IPS-15b (cell line): ENCODE measurements at regions not wholly inside any gene's neighbourhood (a gene's known extent, or its start where the extent isn't known, plus 50 kb on each side); places are given as distances from the start of the nearest gene placed in this dataset.

Source experiments
- H3K27me3 ChIP-seq: one replicate; pipeline ENCODE4 v1.6.1; 2013; ENCODE audit warnings: low read length; ENCODE audit not compliant: control insufficient read depth, insufficient read depth
- H3K36me3 ChIP-seq: one replicate; pipeline ENCODE4 v1.6.1; 2013; ENCODE audit warnings: low read length; ENCODE audit not compliant: control insufficient read depth, insufficient read depth
- H3K4me1 ChIP-seq: one replicate; pipeline ENCODE4 v1.6.1; 2013; ENCODE audit warnings: mild to moderate bottlenecking, low read length; ENCODE audit not compliant: control insufficient read depth, insufficient read depth
- H3K4me3 ChIP-seq: one replicate; pipeline ENCODE4 v1.5.1; 2013; ENCODE audit warnings: low read depth, low read length
- H3K9ac ChIP-seq: one replicate; pipeline ENCODE4 v1.6.1; 2013; ENCODE audit warnings: low read depth, mild to moderate bottlenecking, low read length
- H3K9me3 ChIP-seq: one replicate; pipeline ENCODE4 v1.6.1; 2013; ENCODE audit warnings: mild to moderate bottlenecking, low read length; ENCODE audit not compliant: control insufficient read depth, insufficient read depth

DNA sequence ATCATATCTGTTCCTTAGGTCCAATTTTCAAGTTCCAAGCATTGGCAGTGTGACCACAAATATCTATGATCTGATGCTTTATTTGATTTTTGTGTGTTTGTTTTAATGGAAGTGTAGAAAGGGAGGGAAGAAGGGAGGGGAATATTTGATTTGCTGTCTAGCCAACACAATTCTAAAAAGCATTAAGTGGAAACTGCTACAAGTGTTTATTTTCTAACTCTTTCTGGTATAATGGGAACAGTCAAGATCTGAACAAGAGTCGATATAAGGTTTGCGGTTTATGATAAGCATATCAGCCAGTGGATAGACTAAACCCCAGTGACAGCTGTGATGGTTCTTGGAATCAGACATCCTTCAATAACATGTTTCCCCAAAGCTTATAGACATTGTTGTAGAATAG is 267.8 kb upstream of the SNX7 start:
- Histone ChIP-seq H3K4me3 (no peak overlapping the region), H3K9me3 (no peaks in the 10 kb centered on the region), H3K9ac (no peak overlapping the region), H3K4me1 (no peaks in the 10 kb centered on the region), H3K27me3 (no peaks in the 10 kb centered on the region), H3K36me3 (no peaks in the 10 kb centered on the region)

GRCh38 chr1:98391175-98391574 is 270.3 kb upstream of the SNX7 start:
- H3K4me1 ChIP-seq: no peaks in the 10 kb centered on the region
- no peak overlapping the region for H3K4me3 ChIP-seq
- no peaks in the 10 kb centered on the region for H3K36me3 ChIP-seq
- H3K9ac ChIP-seq: no peak overlapping the region
- no peaks in the 10 kb centered on the region for H3K27me3 ChIP-seq
- H3K9me3 ChIP-seq: no peaks in the 10 kb centered on the region

DNA sequence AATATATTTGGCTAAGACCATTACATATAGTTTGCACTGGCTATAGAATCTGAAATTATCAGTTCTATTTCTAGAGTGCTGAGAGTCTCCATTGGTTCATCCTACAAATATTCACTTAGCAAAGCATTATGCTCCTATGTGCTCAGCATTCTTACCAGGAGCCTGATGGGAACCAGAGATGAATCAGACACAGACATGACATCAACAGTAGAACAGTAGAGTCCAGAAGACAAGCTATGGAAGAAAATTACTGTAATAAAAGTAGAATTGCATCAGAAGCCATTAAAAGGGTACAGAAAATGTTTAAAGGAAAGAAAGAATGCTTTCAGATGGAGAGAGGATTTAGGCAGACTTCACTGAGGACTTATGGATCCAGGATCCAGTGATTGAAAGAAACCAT is 271.7 kb upstream of the SNX7 start:
- no peak overlapping the region for H3K9ac ChIP-seq
- no peaks in the 10 kb centered on the region for H3K9me3 ChIP-seq
- H3K4me3 ChIP-seq: no peak overlapping the region
- H3K36me3 ChIP-seq: no peaks in the 10 kb centered on the region
- no peaks in the 10 kb centered on the region for H3K4me1 ChIP-seq
- no peaks in the 10 kb centered on the region for H3K27me3 ChIP-seq

GRCh38 chr1:98388441-98388840 is 273.1 kb upstream of the SNX7 start:
- Histone ChIP-seq H3K9me3 (no peaks in the 10 kb centered on the region), H3K27me3 (no peaks in the 10 kb centered on the region), H3K4me3 (no peak overlapping the region), H3K36me3 (no peaks in the 10 kb centered on the region), H3K9ac (no peak overlapping the region), H3K4me1 (no peaks in the 10 kb centered on the region)

DNA sequence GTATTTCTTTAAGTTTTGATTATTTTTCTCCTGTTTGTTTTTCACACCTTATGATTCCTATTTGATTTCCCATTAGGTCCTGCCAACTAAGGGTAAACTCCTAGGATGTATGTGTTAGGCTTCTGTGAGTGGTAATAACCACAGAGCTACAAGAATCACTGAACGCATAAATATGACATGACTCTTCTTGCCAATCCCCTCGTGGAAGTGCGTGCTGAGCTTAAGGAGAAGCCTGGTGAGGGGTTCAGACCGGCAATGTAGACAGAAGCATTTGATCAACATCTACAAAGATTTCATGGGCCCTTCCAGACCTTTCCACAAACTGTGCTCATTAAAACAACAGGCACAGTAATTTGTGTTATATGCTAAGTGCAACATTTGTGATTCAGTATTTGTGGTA is 273.8 kb upstream of the SNX7 start:
- H3K4me1 ChIP-seq: no peaks in the 10 kb centered on the region
- H3K9me3 ChIP-seq: no peaks in the 10 kb centered on the region
- no peak overlapping the region for H3K4me3 ChIP-seq
- H3K27me3 ChIP-seq: no peaks in the 10 kb centered on the region
- H3K9ac ChIP-seq: no peak overlapping the region
- H3K36me3 ChIP-seq: no peaks in the 10 kb centered on the region

DNA sequence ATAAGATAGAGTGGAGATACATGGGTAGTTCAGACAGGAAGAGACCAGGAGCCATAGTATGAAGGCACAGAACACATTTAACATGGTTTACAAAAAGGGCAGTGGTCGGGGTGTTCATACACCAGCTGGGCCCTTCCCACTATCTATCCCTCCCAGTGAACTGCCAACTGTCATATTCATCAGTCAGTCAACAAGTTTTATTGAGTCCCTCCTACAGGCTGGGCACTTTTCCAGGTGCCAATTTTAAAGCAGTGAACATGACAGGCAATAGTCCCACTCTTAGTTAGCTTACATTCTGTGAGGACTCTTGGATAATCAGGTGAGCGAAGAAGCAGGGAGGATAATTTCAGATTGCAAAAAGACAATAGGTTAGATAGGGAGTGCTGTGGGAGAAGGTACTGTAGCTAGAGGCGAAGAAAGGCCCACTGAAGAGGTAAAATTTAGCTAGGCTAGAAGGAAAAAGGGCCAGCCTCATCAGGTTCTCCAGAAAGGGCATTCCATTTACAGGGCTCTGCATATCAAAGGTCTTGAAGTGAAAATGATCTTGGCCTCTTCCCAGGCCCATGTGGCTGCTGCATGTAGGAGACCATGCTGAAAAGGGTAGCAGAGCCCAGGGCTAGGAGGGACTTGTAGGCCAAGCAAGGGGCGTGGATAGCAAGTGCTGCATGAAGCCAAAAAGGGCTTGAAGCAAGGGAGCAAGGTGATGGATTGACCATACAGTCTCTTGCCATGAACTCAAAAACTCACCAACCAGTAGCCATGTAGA is 274.7 kb upstream of the SNX7 start:
- H3K9ac ChIP-seq: no peak overlapping the region
- H3K36me3 ChIP-seq: no peaks in the 10 kb centered on the region
- no peak overlapping the region for H3K4me3 ChIP-seq
- no peaks in the 10 kb centered on the region for H3K9me3 ChIP-seq
- no peaks in the 10 kb centered on the region for H3K27me3 ChIP-seq
- no peaks in the 10 kb centered on the region for H3K4me1 ChIP-seq

DNA sequence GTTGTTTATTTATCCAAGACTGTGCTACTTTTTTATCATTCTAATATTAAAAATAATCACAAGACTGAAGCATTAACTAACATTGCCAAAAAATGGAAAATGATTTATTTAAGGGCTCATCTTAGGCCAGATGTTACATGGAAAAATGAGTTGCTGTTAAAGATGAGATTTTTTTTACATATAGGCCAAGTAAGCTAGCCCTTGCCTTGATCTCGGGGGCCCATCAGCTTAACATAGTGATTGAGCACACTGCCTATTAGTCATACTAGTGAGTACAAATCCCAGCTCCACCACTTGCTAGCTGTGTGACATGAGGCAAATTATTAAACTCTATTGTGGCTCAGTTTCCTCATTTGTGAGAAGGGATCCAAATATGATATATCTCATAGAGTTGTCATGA is 275.9 kb upstream of the SNX7 start:
- H3K27me3 ChIP-seq: no peaks in the 10 kb centered on the region
- no peak overlapping the region for H3K4me3 ChIP-seq
- H3K36me3 ChIP-seq: no peaks in the 10 kb centered on the region
- no peaks in the 10 kb centered on the region for H3K9me3 ChIP-seq
- H3K4me1 ChIP-seq: no peaks in the 10 kb centered on the region
- no peak overlapping the region for H3K9ac ChIP-seq

- H3K4me1 ChIP-seq: no peaks in the 10 kb centered on the region
- H3K4me3 ChIP-seq: no peak overlapping the region
- no peaks in the 10 kb centered on the region for H3K27me3 ChIP-seq
- no peaks in the 10 kb centered on the region for H3K9me3 ChIP-seq
- no peak overlapping the region for H3K9ac ChIP-seq
- H3K36me3 ChIP-seq: no peaks in the 10 kb centered on the region
Observed at GRCh38 chr1:98384461-98385141, 276.9 kb upstream of the SNX7 start.

GRCh38 chr1:98382986-98383740 is 278.4 kb upstream of the SNX7 start:
- Histone ChIP-seq H3K4me3 (no peak overlapping the region), H3K9me3 (no peaks in the 10 kb centered on the region), H3K9ac (no peak overlapping the region), H3K4me1 (no peaks in the 10 kb centered on the region), H3K27me3 (no peaks in the 10 kb centered on the region), H3K36me3 (no peaks in the 10 kb centered on the region)

DNA sequence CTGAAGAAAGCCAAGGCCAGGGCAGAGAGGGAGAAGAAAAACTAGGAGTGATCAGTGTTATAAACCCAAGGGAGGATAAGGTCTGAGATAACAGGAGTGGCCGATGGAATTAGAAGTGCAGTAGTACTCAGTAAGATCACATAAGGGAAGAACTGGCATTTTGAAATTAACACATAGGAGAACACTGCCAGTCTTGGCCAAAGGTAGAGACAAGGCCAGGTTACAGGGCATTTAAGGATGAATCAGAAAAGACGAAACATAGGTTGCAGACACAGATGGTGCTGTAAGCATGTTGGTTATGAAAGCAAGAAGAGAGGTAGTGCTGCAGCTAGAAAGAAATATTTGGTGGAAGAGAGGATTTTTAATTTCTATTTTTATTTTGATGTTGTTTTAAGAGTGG is 278.9 kb upstream of the SNX7 start:
- Histone ChIP-seq H3K4me1 (no peaks in the 10 kb centered on the region), H3K27me3 (no peaks in the 10 kb centered on the region)

GRCh38 chr1:98374098-98374497 is 287.4 kb upstream of the SNX7 start:
- Histone ChIP-seq H3K4me3 (no peak overlapping the region), H3K9ac (no peak overlapping the region), H3K27me3 (no peaks in the 10 kb centered on the region), H3K4me1 (no peaks in the 10 kb centered on the region), H3K36me3 (no peaks in the 10 kb centered on the region), H3K9me3 (no peaks in the 10 kb centered on the region)

More for the DNA sequence above, 278.9 kb upstream of the SNX7 start:
- Histone ChIP-seq H3K9ac (no peak overlapping the region), H3K4me3 (no peak overlapping the region), H3K36me3 (no peaks in the 10 kb centered on the region), H3K9me3 (no peaks in the 10 kb centered on the region)

- no peaks in the 10 kb centered on the region for H3K36me3 ChIP-seq
- H3K9ac ChIP-seq: no peak overlapping the region
- no peak overlapping the region for H3K4me3 ChIP-seq
- no peaks in the 10 kb centered on the region for H3K4me1 ChIP-seq
- H3K27me3 ChIP-seq: no peaks in the 10 kb centered on the region
- H3K9me3 ChIP-seq: no peaks in the 10 kb centered on the region
Observed at GRCh38 chr1:98373056-98373455, 288.5 kb upstream of the SNX7 start.
